ENCODE measurements at regions not wholly inside any gene's neighbourhood (a gene's known extent, or its start where the extent isn't known, plus 50 kb on each side); places are given as distances from the start of the nearest gene placed in this dataset.

DNA sequence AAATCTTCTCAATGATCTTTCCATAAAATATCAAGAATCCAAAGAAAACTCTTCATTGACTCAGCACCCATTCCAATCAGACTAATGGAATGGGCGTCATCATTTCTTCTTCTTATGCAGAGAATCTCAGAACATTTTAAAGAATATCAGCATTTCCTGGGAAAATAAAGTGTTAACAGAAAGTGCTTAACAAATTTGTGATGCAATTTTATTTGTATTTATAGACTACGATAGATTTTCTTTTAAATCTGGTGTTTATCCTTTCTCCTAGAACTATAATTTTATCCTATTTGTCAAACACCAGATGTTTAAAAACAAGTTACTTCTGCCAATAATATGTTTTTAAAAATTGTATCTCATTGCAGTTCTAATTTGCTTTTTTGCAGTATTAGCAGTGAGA is 330.7 kb downstream of the COL12A1 start:
- Histone ChIP-seq H3K4me3 (ENCODE audit: low read depth in 1 of 2, low read length in 2 of 2) (no peak overlapping the region), H3K4me1 (ENCODE audit: insufficient read depth, low read length) (no peaks in the 10 kb centered on the region), H3K9ac (ENCODE audit: low read depth, low read length) (no peak overlapping the region), H3K79me2 (ENCODE audit: insufficient read depth, low read length) (no peaks in the 10 kb centered on the region), H3K27ac (ENCODE audit: low read length) (no peak overlapping the region), H2AFZ (ENCODE audit: low read depth, low read length) (no peak overlapping the region), H3K9me3 (ENCODE audit: insufficient read depth, low read length, severe bottlenecking) (no peaks in the 10 kb centered on the region), H4K20me1 (ENCODE audit: insufficient read depth, low read length) (no peaks in the 10 kb centered on the region), H3K4me2 (ENCODE audit: insufficient read depth, low read length) (no peak overlapping the region), H3K36me3 (ENCODE audit: insufficient read depth, low read length) (no peaks in the 10 kb centered on the region), H3K27me3 (ENCODE audit: insufficient read depth, low read length, poor library complexity) (no peaks in the 10 kb centered on the region)
- DNase-seq = no peak
- ATAC-seq (ENCODE audit: insufficient read depth, low read depth) = no peak
- no peak for TF ChIP-seq EZH2 (IDR thresholded peaks at IDR 0.05; ENCODE audit: borderline replicate concordance, low read depth, low read length, severe bottlenecking)
- TF ChIP-seq, protein P1, sequence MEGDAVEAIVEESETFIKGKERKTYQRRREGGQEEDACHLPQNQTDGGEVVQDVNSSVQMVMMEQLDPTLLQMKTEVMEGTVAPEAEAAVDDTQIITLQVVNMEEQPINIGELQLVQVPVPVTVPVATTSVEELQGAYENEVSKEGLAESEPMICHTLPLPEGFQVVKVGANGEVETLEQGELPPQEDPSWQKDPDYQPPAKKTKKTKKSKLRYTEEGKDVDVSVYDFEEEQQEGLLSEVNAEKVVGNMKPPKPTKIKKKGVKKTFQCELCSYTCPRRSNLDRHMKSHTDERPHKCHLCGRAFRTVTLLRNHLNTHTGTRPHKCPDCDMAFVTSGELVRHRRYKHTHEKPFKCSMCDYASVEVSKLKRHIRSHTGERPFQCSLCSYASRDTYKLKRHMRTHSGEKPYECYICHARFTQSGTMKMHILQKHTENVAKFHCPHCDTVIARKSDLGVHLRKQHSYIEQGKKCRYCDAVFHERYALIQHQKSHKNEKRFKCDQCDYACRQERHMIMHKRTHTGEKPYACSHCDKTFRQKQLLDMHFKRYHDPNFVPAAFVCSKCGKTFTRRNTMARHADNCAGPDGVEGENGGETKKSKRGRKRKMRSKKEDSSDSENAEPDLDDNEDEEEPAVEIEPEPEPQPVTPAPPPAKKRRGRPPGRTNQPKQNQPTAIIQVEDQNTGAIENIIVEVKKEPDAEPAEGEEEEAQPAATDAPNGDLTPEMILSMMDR (IDR thresholded peaks at IDR 0.05; ENCODE audit: borderline replicate concordance, extremely low read depth, low read length, poor library complexity, severe bottlenecking) = no peak

DNA sequence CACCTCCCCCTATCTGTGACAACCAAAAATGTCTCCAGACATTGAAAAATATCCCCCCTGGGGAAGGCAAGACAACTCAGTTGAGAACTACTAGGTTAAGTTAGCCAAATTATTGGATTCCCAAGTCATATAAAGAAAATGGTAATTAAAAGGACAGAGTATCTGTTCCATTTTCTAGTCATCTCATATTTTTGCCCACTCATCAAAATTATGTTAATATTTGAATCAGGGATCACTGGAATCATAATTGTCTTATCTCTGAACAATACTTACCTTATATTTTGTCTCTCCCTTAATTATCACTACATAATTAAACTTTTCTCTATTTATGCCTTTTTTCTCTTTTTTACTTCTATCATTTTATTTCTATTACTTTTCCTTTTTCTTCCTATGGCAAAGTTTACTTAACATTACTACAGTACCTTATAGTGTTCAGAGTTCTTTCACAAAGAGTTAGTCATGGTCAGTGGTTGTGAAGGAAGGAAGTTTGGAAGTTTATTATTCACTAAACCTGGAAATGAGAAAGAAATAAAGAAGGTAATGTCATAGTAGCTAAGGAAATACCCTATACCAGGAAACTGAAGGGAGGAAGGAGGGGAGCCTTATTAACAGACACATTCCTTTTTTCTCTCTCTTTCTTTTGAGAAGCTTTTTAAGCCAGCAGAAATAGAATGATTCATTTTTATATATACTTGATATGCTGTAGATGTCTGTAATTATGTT is 332.9 kb downstream of the COL12A1 start:
- H3K27ac ChIP-seq (ENCODE audit: low read length) = no peak overlapping the region
- no peaks in the 10 kb centered on the region for H3K79me2 ChIP-seq (ENCODE audit: insufficient read depth, low read length)
- no peaks in the 10 kb centered on the region for H3K4me1 ChIP-seq (ENCODE audit: insufficient read depth, low read length)
- H3K4me3 ChIP-seq (ENCODE audit: low read depth in 1 of 2, low read length in 2 of 2) = no peak overlapping the region
- H3K4me2 ChIP-seq (ENCODE audit: insufficient read depth, low read length) = no peak overlapping the region
- TF ChIP-seq, protein P1 (IDR thresholded peaks at IDR 0.05; ENCODE audit: borderline replicate concordance, extremely low read depth, low read length, poor library complexity, severe bottlenecking) = no peak
- no peak for TF ChIP-seq EZH2 (IDR thresholded peaks at IDR 0.05; ENCODE audit: borderline replicate concordance, low read depth, low read length, severe bottlenecking)
- DNase-seq (no peak), ATAC-seq (ENCODE audit: insufficient read depth, low read depth) (no peak)
- H3K9me3 ChIP-seq (ENCODE audit: insufficient read depth, low read length, severe bottlenecking) = no peaks in the 10 kb centered on the region
- no peaks in the 10 kb centered on the region for H3K36me3 ChIP-seq (ENCODE audit: insufficient read depth, low read length)
- H4K20me1 ChIP-seq (ENCODE audit: insufficient read depth, low read length) = no peaks in the 10 kb centered on the region
- no peaks in the 10 kb centered on the region for H3K27me3 ChIP-seq (ENCODE audit: insufficient read depth, low read length, poor library complexity)
- no peak overlapping the region for H2AFZ ChIP-seq (ENCODE audit: low read depth, low read length)
- no peak overlapping the region for H3K9ac ChIP-seq (ENCODE audit: low read depth, low read length)

DNA sequence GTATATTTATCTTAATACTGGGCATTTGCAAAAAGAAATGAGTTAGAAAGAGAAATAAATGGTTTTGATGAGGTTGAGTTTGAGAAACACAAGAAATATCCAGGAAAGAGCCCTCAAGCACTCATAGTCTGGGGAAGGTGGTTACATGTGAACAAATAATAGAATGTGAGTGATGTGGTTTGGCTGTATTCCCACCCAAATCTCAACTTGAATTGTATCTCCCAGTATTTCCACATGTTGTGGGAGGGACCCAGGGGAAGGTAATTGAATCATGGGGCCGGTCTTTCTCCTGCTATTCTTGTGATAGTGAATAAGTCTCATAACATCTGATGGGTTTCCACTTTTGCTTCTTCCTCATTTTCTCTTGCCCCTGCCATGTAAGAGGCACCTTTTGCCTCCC is 334.1 kb downstream of the COL12A1 start:
- Histone ChIP-seq H3K27ac (ENCODE audit: low read length) (no peak overlapping the region), H4K20me1 (ENCODE audit: insufficient read depth, low read length) (no peaks in the 10 kb centered on the region), H3K4me3 (ENCODE audit: low read depth in 1 of 2, low read length in 2 of 2) (no peak overlapping the region), H3K4me1 (ENCODE audit: insufficient read depth, low read length) (no peaks in the 10 kb centered on the region), H3K27me3 (ENCODE audit: insufficient read depth, low read length, poor library complexity) (no peaks in the 10 kb centered on the region), H3K9ac (ENCODE audit: low read depth, low read length) (no peak overlapping the region), H3K9me3 (ENCODE audit: insufficient read depth, low read length, severe bottlenecking) (no peaks in the 10 kb centered on the region), H3K4me2 (ENCODE audit: insufficient read depth, low read length) (no peak overlapping the region), H3K79me2 (ENCODE audit: insufficient read depth, low read length) (no peaks in the 10 kb centered on the region), H2AFZ (ENCODE audit: low read depth, low read length) (no peak overlapping the region), H3K36me3 (ENCODE audit: insufficient read depth, low read length) (no peaks in the 10 kb centered on the region)
- ATAC-seq (ENCODE audit: insufficient read depth, low read depth) = no peak
- no peak for DNase-seq
- TF ChIP-seq, protein P1 (IDR thresholded peaks at IDR 0.05; ENCODE audit: borderline replicate concordance, extremely low read depth, low read length, poor library complexity, severe bottlenecking) = no peak
- TF ChIP-seq EZH2 (IDR thresholded peaks at IDR 0.05; ENCODE audit: borderline replicate concordance, low read depth, low read length, severe bottlenecking) = no peak
